GM12864 (cell line): ENCODE measurements at regions not wholly inside any gene's neighbourhood (a gene's known extent, or its start where the extent isn't known, plus 50 kb on each side); places are given as distances from the start of the nearest gene placed in this dataset.

Source experiments
- DNase-seq: peaks from one replicate; pipeline ENCODE4 v3.0.0-alpha.2; 2011; ENCODE audit warnings: low read depth
- H3K4me3 ChIP-seq: 2 replicates; pipeline ENCODE4 v1.5.1; 2011; ENCODE audit warnings: mild to moderate bottlenecking, low read depth, low read length, control low read depth
- CTCF ChIP-seq: IDR thresholded peaks from 2 replicates; pipeline ENCODE4 v1.5.1; 2011; ENCODE audit warnings: low read depth, mild to moderate bottlenecking, moderate library complexity, low read length, control low read depth, inconsistent platforms; ENCODE audit errors: missing control alignments

DNA sequence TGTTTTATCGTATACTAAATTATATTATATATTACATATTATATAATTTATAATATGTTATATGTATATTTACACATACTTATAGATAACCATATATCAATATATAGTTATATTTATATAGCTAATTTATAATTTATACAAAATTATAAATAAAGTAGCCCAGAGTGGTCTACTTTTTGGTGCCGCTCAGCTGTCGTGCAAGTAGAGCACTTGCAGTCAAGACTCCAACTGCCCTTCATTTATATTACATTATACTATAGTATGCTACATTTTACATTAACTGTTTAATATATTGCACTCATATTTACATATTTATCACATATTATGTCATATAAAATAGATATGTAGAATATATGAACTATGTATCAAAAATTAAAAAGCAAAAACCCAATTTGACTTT lies 1124.7 kb upstream of the MIR17HG start:
- TF ChIP-seq CTCF, result no peak
- H3K4me3 ChIP-seq, result no peak overlapping the region
- no peak for DNase-seq

GRCh38 chr13:90230311-90230710 lies 1117.2 kb upstream of the MIR17HG start:
- no peak for DNase-seq
- no peak for TF ChIP-seq CTCF
- no peak overlapping the region for H3K4me3 ChIP-seq

DNA sequence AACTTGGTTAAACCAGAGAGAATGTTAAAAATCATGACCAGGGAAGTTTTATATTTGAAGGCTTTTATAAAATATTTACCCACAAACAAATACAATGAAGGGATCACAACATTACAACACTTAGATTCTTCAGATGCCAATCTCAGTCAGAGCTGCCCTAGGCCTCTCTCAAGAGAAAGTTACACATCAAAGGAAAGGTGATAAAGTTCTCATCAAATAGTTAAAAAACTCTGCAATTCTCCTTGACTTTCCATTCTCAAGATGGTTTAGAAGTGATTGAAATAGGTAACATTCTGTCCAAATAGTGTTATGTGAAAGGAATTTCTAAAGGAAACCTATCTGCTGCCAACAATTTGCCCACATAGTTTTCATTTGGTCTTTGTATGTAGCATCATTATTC lies 1115.2 kb upstream of the MIR17HG start:
- H3K4me3 ChIP-seq, result no peak overlapping the region
- no peak for TF ChIP-seq CTCF
- DNase-seq, result no peak

DNA sequence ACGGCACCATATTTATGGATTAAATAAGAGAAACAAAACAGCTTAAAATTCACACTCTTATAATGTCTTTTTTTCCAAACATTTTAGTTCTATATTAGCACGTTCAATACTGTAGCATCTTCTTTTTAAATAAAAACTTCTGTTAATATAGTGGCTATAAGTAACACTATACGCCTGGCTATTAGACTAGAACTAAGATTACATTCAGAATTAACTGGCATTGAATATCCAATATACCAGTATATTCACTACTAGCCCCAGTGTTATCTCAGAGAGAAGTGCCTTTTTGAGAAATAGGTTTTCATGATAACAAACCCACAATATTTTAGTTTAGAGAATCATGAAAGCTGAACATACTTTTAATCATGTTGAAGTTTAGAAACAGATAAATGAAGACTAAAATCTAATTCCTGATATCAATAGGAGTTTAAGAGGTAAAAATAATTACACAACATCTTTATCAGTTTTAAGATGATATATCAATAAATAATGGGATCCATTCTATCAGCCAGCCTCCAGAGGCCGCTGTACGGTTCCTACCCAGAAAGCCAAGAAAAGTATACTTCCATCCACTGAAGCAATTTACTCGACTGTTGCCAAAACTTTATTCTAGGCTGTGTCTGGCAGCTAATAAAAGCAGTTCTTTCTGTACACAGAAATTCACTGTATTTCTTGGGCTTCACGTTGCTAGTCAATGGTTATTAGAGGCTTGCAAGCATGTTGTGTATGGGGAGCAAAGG lies 1113.4 kb upstream of the MIR17HG start:
- H3K4me3 ChIP-seq, result no peak overlapping the region
- TF ChIP-seq CTCF, result no peak

GRCh38 chr13:90237852-90238251 lies 1109.6 kb upstream of the MIR17HG start:
- H3K4me3 ChIP-seq, result no peak overlapping the region
- TF ChIP-seq CTCF, result no peak

More for the DNA sequence above, 1113.4 kb upstream of the MIR17HG start:
- DNase-seq, result no peak

DNA sequence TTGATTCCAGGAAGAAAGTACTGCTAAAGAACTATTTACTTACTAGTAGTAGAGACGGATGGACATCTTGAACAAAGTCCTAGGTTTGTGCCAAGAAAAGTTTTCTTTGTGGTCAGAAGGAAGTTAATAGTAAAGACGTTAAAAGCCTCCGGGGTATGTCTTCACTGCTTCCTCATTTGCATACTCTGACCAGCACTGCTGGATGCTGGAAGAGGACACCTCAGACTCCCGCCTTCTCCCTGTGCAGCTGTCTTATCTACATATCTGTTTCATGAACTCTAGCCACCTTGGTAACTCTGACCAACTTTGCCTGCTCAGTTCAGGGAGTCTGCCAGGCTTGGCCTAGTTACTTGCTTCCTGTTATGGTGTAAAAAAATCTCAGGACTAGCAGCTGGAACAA lies 1109.1 kb upstream of the MIR17HG start:
- TF ChIP-seq CTCF, result no peak
- DNase-seq, result no peak
- no peak overlapping the region for H3K4me3 ChIP-seq

More at GRCh38 chr13:90237852-90238251, 1109.6 kb upstream of the MIR17HG start:
- no peak for DNase-seq

- TF ChIP-seq CTCF, result no peak
- H3K4me3 ChIP-seq, result no peak overlapping the region
- DNase-seq, result no peak
Measured at GRCh38 chr13:90239130-90239529, 1108.4 kb upstream of the MIR17HG start.
